ENCODE measurements at regions not wholly inside any gene's neighbourhood (a gene's known extent, or its start where the extent isn't known, plus 50 kb on each side); places are given as distances from the start of the nearest gene placed in this dataset.
"Not testable (repeated sequence)": the region's sequence is repeated elsewhere in the genome, so short reads cannot be mapped to it uniquely, and the experiment has no call there.

GRCh38 chr6:113763876-113764275, 93.3 kb upstream of the MARCKS start:
- Mint-ChIP-seq H3K27ac (no peak overlapping the region), H3K27me3 (peaks cover 3% of the 10 kb centered on the region), H3K4me1 (peaks cover 3% of the 10 kb centered on the region), H3K4me3 (no peak overlapping the region), H3K36me3 (ENCODE audit: low read depth) (no peaks in the 10 kb centered on the region), H3K9me3 (no peaks in the 10 kb centered on the region)
- ATAC-seq (peak; percentile 63), DNase-seq (no peak)

GRCh38 chr6:113765909-113766308, 91.2 kb upstream of the MARCKS start:
- ATAC-seq, result no peak
- H3K27ac Mint-ChIP-seq, result no peak overlapping the region
- H3K4me3 Mint-ChIP-seq, result no peak overlapping the region
- H3K36me3 Mint-ChIP-seq (ENCODE audit: low read depth), result no peaks in the 10 kb centered on the region
- H3K27me3 Mint-ChIP-seq, result peaks cover 3% of the 10 kb centered on the region
- no peaks in the 10 kb centered on the region for H3K9me3 Mint-ChIP-seq
- peaks cover 3% of the 10 kb centered on the region for H3K4me1 Mint-ChIP-seq
- DNase-seq, result no peak

DNA sequence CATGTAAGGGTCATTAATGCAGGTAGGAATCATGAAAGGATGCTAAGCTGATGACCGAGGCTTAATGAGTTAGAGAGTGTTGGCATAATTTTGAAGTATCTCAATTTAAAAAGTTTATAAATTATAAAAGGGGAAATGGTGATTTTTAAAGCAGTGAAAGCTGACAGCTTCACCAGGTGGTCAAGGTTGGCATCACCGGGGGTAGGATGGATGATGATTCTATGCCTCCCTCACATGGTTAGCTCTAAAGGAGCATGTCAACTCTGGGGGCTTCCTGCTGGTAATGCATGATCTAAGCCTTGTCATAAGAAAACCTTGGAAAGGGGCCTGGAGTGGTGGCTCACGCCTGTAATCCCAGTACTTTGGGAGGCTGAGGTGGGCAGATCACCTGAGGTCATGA, 89.2 kb upstream of the MARCKS start:
- no peak for ATAC-seq
- Mint-ChIP-seq H3K27me3 (peaks cover 3% of the 10 kb centered on the region), H3K9me3 (no peaks in the 10 kb centered on the region), H3K4me1 (peaks cover 3% of the 10 kb centered on the region), H3K36me3 (ENCODE audit: low read depth) (no peaks in the 10 kb centered on the region), H3K4me3 (no peak overlapping the region), H3K27ac (no peak overlapping the region)
- no peak for DNase-seq

DNA sequence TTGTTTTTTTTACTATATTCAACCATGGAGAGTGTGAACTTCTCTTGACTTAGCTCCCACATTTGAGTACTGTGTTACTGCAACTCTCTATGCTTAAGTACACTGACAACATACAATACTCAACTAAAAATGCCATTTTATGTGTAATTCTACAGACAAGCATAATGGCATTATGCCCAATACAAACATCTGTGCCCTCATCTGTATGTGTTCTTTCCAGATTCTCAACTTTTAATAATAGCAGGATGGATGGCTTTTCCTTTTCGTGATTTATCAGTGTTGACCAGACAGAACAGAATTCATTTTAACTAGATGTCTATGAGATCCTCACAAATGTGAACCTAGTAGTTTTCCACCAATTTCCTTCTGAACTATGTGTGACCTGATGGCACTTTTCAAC, 84.2 kb upstream of the MARCKS start:
- H3K27me3 Mint-ChIP-seq, result no peaks in the 10 kb centered on the region
- H3K9me3 Mint-ChIP-seq, result no peaks in the 10 kb centered on the region
- no peaks in the 10 kb centered on the region for H3K36me3 Mint-ChIP-seq (ENCODE audit: low read depth)
- no peak overlapping the region for H3K4me3 Mint-ChIP-seq
- ATAC-seq (no peak), DNase-seq (no peak)
- no peaks in the 10 kb centered on the region for H3K4me1 Mint-ChIP-seq
- no peak overlapping the region for H3K27ac Mint-ChIP-seq

DNA sequence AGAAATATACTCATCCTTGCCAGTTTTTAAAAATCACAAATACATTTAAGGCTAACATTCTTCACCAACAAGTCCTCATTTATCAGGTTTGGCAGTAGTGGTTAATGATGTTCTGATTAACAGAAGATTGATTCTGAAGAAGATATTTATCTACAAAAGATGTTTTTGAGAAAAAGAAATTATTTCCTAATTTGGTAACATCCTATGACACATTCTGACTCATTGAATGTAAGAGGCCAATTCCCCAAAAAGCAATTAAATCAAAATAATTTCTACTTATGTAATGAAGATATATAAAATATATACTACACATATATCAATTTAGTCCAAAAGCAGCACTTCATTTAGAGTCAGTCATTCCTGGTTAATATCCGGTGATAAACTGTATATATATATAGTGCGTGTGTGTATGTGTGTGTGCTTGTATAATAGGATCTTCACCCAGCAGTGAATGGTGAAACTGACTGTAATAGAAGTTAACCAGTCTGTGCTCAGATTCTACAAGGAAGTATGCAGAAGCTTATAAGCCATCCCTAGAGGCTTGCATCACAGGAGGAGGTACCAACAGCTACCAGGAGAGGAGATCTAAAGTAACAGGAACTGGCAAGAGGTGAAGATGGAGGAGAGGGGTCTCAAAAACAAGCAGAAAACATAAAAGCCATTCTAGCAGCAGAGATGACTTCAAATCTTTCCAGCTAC, 82.9 kb upstream of the MARCKS start:
- Mint-ChIP-seq H3K4me3 (no peak overlapping the region), H3K4me1 (no peaks in the 10 kb centered on the region), H3K27ac (no peak overlapping the region), H3K9me3 (no peaks in the 10 kb centered on the region), H3K27me3 (no peaks in the 10 kb centered on the region), H3K36me3 (ENCODE audit: low read depth) (no peaks in the 10 kb centered on the region)
- DNase-seq (no peak), ATAC-seq (no peak)

- Mint-ChIP-seq H3K27me3 (no peaks in the 10 kb centered on the region), H3K9me3 (no peaks in the 10 kb centered on the region), H3K27ac (no peak overlapping the region), H3K36me3 (ENCODE audit: low read depth) (no peaks in the 10 kb centered on the region), H3K4me3 (no peak overlapping the region), H3K4me1 (no peaks in the 10 kb centered on the region)
- ATAC-seq, result no peak
- no peak for DNase-seq
Observed at GRCh38 chr6:113776998-113777397, 80.1 kb upstream of the MARCKS start.

DNA sequence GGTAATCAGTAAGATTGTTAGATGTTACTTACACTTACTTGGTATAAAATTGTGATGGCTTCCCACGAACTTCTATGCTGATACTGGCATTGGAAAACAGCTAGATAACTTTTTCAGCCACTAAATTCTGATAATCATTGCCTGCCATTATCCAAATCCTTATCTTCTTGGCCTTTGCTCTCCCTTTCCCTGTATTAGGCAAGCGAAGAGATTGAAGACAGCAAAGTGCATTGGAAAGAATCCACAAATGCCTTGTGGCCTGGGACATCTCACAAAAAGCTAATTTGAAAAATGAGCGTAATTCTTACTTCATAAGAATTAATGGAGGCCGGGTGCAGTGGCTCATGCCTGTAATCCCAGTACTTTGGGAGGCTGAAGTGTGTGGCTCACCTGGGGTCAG, 79.5 kb upstream of the MARCKS start:
- Mint-ChIP-seq H3K27ac (no peak overlapping the region), H3K4me3 (no peak overlapping the region), H3K4me1 (no peaks in the 10 kb centered on the region), H3K36me3 (ENCODE audit: low read depth) (no peaks in the 10 kb centered on the region), H3K9me3 (no peaks in the 10 kb centered on the region), H3K27me3 (no peaks in the 10 kb centered on the region)
- ATAC-seq, result no peak
- DNase-seq, result no peak

GRCh38 chr6:113779656-113780055, 77.5 kb upstream of the MARCKS start:
- H3K4me1 Mint-ChIP-seq, result no peaks in the 10 kb centered on the region
- no peaks in the 10 kb centered on the region for H3K9me3 Mint-ChIP-seq
- H3K36me3 Mint-ChIP-seq (ENCODE audit: low read depth), result no peaks in the 10 kb centered on the region
- H3K27me3 Mint-ChIP-seq, result no peaks in the 10 kb centered on the region
- no peak for ATAC-seq
- H3K4me3 Mint-ChIP-seq, result no peak overlapping the region
- no peak overlapping the region for H3K27ac Mint-ChIP-seq
- DNase-seq, result no peak

- Mint-ChIP-seq H3K36me3 (ENCODE audit: low read depth) (no peaks in the 10 kb centered on the region), H3K27me3 (no peaks in the 10 kb centered on the region), H3K4me1 (no peaks in the 10 kb centered on the region), H3K4me3 (no peak overlapping the region), H3K9me3 (no peaks in the 10 kb centered on the region), H3K27ac (no peak overlapping the region)
- ATAC-seq (no peak), DNase-seq (no peak)
Observed at GRCh38 chr6:113782636-113783035, 74.5 kb upstream of the MARCKS start.

GRCh38 chr6:113786168-113786567, 71.0 kb upstream of the MARCKS start:
- Mint-ChIP-seq H3K4me3 (no peak overlapping the region), H3K4me1 (no peaks in the 10 kb centered on the region), H3K27me3 (no peaks in the 10 kb centered on the region), H3K9me3 (no peaks in the 10 kb centered on the region), H3K27ac (no peak overlapping the region), H3K36me3 (ENCODE audit: low read depth) (no peaks in the 10 kb centered on the region)
- no peak for DNase-seq
- no peak for ATAC-seq

DNA sequence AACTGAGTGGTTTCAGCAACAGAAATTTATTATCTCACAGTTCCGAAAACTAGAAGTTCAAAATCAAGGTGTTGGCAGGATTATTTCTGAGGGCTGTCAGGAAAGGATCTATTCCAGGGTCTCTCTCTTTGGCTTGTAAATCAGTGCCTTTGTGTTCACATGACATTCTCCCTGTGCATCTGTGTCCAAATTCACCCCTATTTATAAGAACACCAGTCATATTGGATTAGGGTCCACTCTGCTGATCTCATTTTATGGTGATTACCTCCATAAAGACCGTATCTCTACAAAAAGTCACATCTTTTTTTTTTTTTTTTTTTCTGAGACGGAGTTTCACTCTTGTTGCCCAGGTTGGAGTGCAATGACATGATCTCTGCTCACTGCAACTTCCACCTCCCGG, 68.6 kb upstream of the MARCKS start:
- no peak for DNase-seq
- ATAC-seq, result no peak
- no peaks in the 10 kb centered on the region for H3K36me3 Mint-ChIP-seq (ENCODE audit: low read depth)
- H3K4me1 Mint-ChIP-seq, result no peaks in the 10 kb centered on the region
- no peaks in the 10 kb centered on the region for H3K9me3 Mint-ChIP-seq
- no peak overlapping the region for H3K27ac Mint-ChIP-seq
- H3K4me3 Mint-ChIP-seq, result no peak overlapping the region
- no peaks in the 10 kb centered on the region for H3K27me3 Mint-ChIP-seq

- H3K36me3 Mint-ChIP-seq (ENCODE audit: low read depth); H3K4me1 Mint-ChIP-seq; H3K27me3 Mint-ChIP-seq; H3K4me3 Mint-ChIP-seq; H3K27ac Mint-ChIP-seq; DNase-seq; H3K9me3 Mint-ChIP-seq; ATAC-seq: not testable (repeated sequence)
Observed at GRCh38 chr6:113791225-113791624, 65.9 kb upstream of the MARCKS start.

GRCh38 chr6:113795371-113795770, 61.8 kb upstream of the MARCKS start:
- DNase-seq; H3K27ac Mint-ChIP-seq; H3K36me3 Mint-ChIP-seq (ENCODE audit: low read depth): not testable (repeated sequence)

DNA sequence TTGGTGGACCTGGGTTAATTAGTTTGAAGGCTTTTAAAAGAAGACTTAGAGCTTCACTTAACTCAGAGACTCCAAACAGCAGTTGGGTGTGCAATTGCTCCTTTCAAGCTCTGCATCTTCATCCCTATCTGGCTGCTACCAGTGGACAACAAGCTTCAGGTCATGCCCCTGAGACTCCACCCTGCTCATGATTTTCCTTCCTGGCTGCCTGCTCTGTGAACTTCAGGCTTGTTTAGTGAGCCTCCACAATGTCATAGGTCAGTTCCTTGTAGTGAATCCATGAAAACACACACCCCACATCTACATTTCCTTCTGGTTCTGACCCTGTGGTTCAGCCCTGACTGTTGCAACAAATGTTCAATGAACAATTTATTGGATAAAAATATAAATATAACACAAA, 61.1 kb upstream of the MARCKS start:
- Mint-ChIP-seq H3K9me3 (peaks cover 9% of the 10 kb centered on the region), H3K36me3 (ENCODE audit: low read depth) (no peaks in the 10 kb centered on the region), H3K27me3 (peaks cover 6% of the 10 kb centered on the region), H3K4me1 (no peaks in the 10 kb centered on the region), H3K27ac (no peak overlapping the region), H3K4me3 (no peak overlapping the region)
- DNase-seq (no peak), ATAC-seq (no peak)

More at GRCh38 chr6:113795371-113795770, 61.8 kb upstream of the MARCKS start:
- not testable (repeated sequence) for H3K9me3 Mint-ChIP-seq, ATAC-seq, H3K4me1 Mint-ChIP-seq, H3K4me3 Mint-ChIP-seq, H3K27me3 Mint-ChIP-seq

DNA sequence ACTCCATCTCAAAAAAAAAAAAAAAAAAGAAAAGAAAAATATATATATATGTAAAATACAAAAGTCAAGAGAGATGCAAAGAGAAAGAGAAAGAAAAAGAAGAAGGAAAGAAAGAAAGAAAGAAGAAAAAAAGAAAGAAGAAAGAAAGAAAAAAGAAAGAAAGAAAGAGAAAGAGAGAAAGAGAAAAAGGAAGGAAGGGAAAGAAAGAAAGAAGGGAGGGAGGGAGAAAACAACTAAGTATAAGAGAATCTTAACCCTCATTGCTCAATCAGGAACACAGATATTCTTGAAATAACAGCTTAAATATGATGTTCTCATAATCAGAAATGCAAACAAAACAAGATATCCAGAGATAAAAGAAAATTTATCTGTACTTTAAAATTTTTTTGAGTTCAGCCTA, 54.4 kb upstream of the MARCKS start:
- Mint-ChIP-seq H3K4me1 (peaks cover 3% of the 10 kb centered on the region), H3K9me3 (no peaks in the 10 kb centered on the region), H3K27ac (no peak overlapping the region), H3K27me3 (no peaks in the 10 kb centered on the region), H3K4me3 (no peak overlapping the region), H3K36me3 (ENCODE audit: low read depth) (no peaks in the 10 kb centered on the region)
- DNase-seq, result no peak
- no peak for ATAC-seq

DNA sequence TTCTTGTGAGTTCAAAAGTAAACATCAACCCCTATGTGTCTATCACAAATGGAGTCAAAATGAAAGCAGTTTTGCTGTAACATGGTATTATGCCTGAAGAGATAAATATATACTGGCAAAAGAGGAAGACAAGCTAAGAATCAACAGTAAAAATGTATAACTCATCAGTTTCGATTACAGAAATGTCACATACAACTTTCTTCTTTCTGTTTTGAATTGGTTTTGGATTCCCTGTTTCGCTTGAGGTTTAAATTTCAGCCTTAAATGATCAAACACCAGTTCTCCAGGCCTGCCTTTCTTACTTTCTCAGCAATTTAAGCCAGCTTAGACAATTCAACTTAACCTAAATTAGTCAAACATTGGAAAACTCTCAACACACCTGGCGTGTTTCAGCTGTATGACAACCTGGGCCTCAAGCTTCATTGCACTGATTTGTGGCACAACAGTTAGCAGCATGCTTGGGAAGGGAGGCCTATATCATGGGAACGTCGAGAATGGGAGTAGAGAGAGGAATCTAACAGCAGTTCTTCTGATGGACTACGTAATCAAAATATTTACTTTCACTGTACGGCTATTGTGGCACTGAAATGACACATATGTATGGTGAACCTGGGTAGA, 51.9 kb upstream of the MARCKS start:
- Mint-ChIP-seq H3K9me3 (no peaks in the 10 kb centered on the region), H3K36me3 (ENCODE audit: low read depth) (no peaks in the 10 kb centered on the region), H3K27me3 (no peaks in the 10 kb centered on the region), H3K4me1 (peaks cover 11% of the 10 kb centered on the region), H3K4me3 (no peak overlapping the region), H3K27ac (no peak overlapping the region)
- no peak for DNase-seq
- ATAC-seq, result no peak
